Vagina (tissue), 2 donors: ENCODE measurements at regions not wholly inside any gene's neighbourhood (a gene's known extent, or its start where the extent isn't known, plus 50 kb on each side); places are given as distances from the start of the nearest gene placed in this dataset.

Experiments used
- CTCF ChIP-seq, 3 experiments: fragments of 450-650 bp in 2 of 3; fragments of 200-600 bp in 1 of 3; sonication (generic) in 1 of 3; IDR thresholded peaks; one replicate each; pipeline ENCODE4 v1.5.1; 2017 to 2019; ENCODE audit warnings: antibody characterized with exemption in 3 of 3, mild to moderate bottlenecking in 2 of 3, moderate library complexity in 2 of 3
- POLR2A ChIP-seq, 2 donors: fragments of 450-650 bp; IDR thresholded peaks; one replicate each; pipeline ENCODE4 v1.6.1; 2017; ENCODE audit warnings: antibody characterized with exemption in 2 of 2, mild to moderate bottlenecking in 2 of 2, moderate library complexity in 2 of 2

GRCh38 chr14:71454513-71455332, 477.5 kb upstream of the RGS6 start:
- no peak for TF ChIP-seq POLR2A (IDR thresholded peaks at IDR 0.05)
- TF ChIP-seq CTCF (IDR thresholded peaks at IDR 0.05): no peak
